SU-DHL-6 (cell line): ENCODE measurements at regions not wholly inside any gene's neighbourhood (a gene's known extent, or its start where the extent isn't known, plus 50 kb on each side); places are given as distances from the start of the nearest gene placed in this dataset.

ENCODE experiments used
- H2AFZ ChIP-seq: fragments of 200-600 bp; sonication (generic); 2 replicates; pipeline ENCODE4 v1.6.1; 2014; ENCODE audit warnings: low read depth, mild to moderate bottlenecking, moderate library complexity, mixed read lengths, antibody characterized with exemption, low read length; ENCODE audit not compliant: severe bottlenecking
- H3F3A ChIP-seq: fragments of 200-600 bp; shearing (Covaris generic); 2 replicates; pipeline ENCODE4 v1.6.0; 2016; ENCODE audit warnings: antibody characterized with exemption, mild to moderate bottlenecking; ENCODE audit not compliant: insufficient read depth
- H3K27ac ChIP-seq: fragments of 200-600 bp; sonication (generic); 2 replicates; pipeline ENCODE4 v1.5.1; 2016; ENCODE audit warnings: low read depth, mild to moderate bottlenecking, low read length, moderate library complexity, mixed read lengths
- H3K27me3 ChIP-seq: fragments of 200-600 bp; sonication (generic), shearing (Covaris generic); 2 replicates; pipeline ENCODE4 v1.6.0; 2014; ENCODE audit warnings: mild to moderate bottlenecking, low read length
- H3K36me3 ChIP-seq: fragments of 200-600 bp; sonication (generic); 2 replicates; pipeline ENCODE4 v1.6.1; 2014; ENCODE audit warnings: mild to moderate bottlenecking, low read length, mixed read lengths
- H3K4me2 ChIP-seq: fragments of 300-600, 200-600 bp; shearing (Covaris generic), sonication (generic); 2 replicates; pipeline ENCODE4 v1.6.0; 2014; ENCODE audit warnings: low read length, low read depth, mild to moderate bottlenecking; ENCODE audit not compliant: poor library complexity, severe bottlenecking
- H3K4me3 ChIP-seq: fragments of 200-600 bp; sonication (generic); 2 replicates; pipeline ENCODE4 v1.5.1; 2014; ENCODE audit warnings: antibody characterized with exemption, low read length, mild to moderate bottlenecking, mixed read lengths; ENCODE audit not compliant: insufficient read depth, poor library complexity, severe bottlenecking
- H3K79me2 ChIP-seq: fragments of 200-600 bp; sonication (generic); 2 replicates; pipeline ENCODE4 v1.6.1; 2014; ENCODE audit warnings: mild to moderate bottlenecking, low read length, moderate library complexity; ENCODE audit not compliant: insufficient read depth
- H3K9ac ChIP-seq: fragments of 200-600 bp; sonication (generic); 2 replicates; pipeline ENCODE4 v1.7.0; 2014; ENCODE audit warnings: mild to moderate bottlenecking, low read length
- H3K9me2 ChIP-seq: fragments of 200-600 bp; sonication (generic); replicated peaks from 2 replicates; pipeline ENCODE4 v1.6.1; 2014; ENCODE audit warnings: low read length; ENCODE audit not compliant: insufficient read depth
- H3K9me3 ChIP-seq: fragments of 200-600 bp; sonication (generic); 2 replicates; pipeline ENCODE4 v1.6.1; 2014; ENCODE audit warnings: low read length, mixed read lengths; ENCODE audit not compliant: insufficient read depth
- H4K20me1 ChIP-seq: fragments of 200-600 bp; sonication (generic); 2 replicates; pipeline ENCODE4 v1.6.1; 2014; ENCODE audit warnings: low read depth, mild to moderate bottlenecking, antibody characterized with exemption, low read length, moderate library complexity, mixed read lengths
- EZH2phosphoT487 ChIP-seq: fragments of 200-600 bp; sonication (generic), shearing (Covaris generic); conservative IDR thresholded peaks from 2 replicates; pipeline ENCODE4 v1.6.1; 2018; ENCODE audit warnings: mild to moderate bottlenecking, antibody characterized with exemption, low read length, moderate library complexity, mixed read lengths
- TF ChIP-seq, protein P1 (sequence below): fragments of 200-600 bp; sonication (generic); IDR thresholded peaks from one replicate; pipeline ENCODE4 v1.5.1; 2017; ENCODE audit warnings: antibody characterized with exemption, mild to moderate bottlenecking, low read length, moderate library complexity; ENCODE audit not compliant: insufficient read depth, poor library complexity, severe bottlenecking

DNA sequence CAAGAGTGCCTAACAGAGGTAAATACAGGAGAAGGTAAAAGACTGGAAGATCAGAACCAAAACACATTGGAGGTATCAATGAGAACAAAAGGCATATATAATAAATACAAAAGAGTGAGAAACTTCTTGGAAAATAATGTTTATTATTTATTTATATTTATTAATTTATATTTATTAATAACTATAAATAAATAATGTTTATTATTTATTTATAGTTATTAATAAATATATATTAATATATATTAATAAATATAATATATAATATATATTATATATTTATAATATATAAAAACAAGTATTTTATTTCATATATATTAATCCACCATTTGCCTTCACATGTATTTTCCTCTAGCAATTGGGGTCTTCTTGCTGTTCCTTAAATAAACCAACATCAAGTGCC lies 391.9 kb downstream of the GPATCH2 start:
- no peak overlapping the region for H2AFZ ChIP-seq
- H3K36me3 ChIP-seq = no peaks in the 10 kb centered on the region
- no peak overlapping the region for H3K9ac ChIP-seq
- no peaks in the 10 kb centered on the region for H3K79me2 ChIP-seq
- no peaks in the 10 kb centered on the region for H3K27me3 ChIP-seq
- no peak for TF ChIP-seq EZH2phosphoT487
- TF ChIP-seq, protein P1, sequence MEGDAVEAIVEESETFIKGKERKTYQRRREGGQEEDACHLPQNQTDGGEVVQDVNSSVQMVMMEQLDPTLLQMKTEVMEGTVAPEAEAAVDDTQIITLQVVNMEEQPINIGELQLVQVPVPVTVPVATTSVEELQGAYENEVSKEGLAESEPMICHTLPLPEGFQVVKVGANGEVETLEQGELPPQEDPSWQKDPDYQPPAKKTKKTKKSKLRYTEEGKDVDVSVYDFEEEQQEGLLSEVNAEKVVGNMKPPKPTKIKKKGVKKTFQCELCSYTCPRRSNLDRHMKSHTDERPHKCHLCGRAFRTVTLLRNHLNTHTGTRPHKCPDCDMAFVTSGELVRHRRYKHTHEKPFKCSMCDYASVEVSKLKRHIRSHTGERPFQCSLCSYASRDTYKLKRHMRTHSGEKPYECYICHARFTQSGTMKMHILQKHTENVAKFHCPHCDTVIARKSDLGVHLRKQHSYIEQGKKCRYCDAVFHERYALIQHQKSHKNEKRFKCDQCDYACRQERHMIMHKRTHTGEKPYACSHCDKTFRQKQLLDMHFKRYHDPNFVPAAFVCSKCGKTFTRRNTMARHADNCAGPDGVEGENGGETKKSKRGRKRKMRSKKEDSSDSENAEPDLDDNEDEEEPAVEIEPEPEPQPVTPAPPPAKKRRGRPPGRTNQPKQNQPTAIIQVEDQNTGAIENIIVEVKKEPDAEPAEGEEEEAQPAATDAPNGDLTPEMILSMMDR = no peak
- no peak overlapping the region for H3K27ac ChIP-seq
- no peaks in the 10 kb centered on the region for H3K9me2 ChIP-seq
- H3K4me3 ChIP-seq = no peak overlapping the region
- no peaks in the 10 kb centered on the region for H3K9me3 ChIP-seq
- H3F3A ChIP-seq = no peaks in the 10 kb centered on the region
- no peak overlapping the region for H3K4me2 ChIP-seq
- H4K20me1 ChIP-seq = no peaks in the 10 kb centered on the region

GRCh38 chr1:217230412-217230811 lies 400.5 kb downstream of the GPATCH2 start:
- Histone ChIP-seq H2AFZ (no peak overlapping the region), H3K9me2 (no peaks in the 10 kb centered on the region), H3K4me3 (no peak overlapping the region), H3K79me2 (no peaks in the 10 kb centered on the region), H3K27me3 (no peaks in the 10 kb centered on the region), H3K9me3 (no peaks in the 10 kb centered on the region), H3K27ac (no peak overlapping the region), H3K36me3 (no peaks in the 10 kb centered on the region), H3K9ac (no peak overlapping the region), H3F3A (no peaks in the 10 kb centered on the region), H3K4me2 (no peak overlapping the region), H4K20me1 (no peaks in the 10 kb centered on the region)
- TF ChIP-seq, protein P1 = no peak
- no peak for TF ChIP-seq EZH2phosphoT487

DNA sequence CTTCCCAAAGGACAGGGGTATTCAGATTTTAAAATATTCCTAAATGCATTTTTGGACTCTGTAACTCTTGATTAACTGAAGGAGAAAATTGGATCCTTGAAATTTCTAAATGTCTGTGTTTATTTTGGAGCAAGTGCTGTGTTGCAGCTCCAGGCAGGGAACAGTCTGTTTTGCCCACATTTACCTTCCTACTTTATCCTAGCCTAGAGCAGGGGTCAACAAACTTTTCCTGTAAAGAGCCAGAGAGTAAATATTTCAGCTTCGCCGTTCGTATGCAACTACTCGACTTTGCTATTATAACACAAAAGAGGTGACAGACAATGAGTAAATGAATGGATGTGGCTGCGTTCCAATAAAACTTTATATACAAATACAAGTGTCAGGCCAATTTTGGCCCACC lies 402.2 kb downstream of the GPATCH2 start:
- Histone ChIP-seq H3F3A (no peaks in the 10 kb centered on the region), H3K79me2 (no peaks in the 10 kb centered on the region), H3K9me2 (no peaks in the 10 kb centered on the region), H3K27me3 (no peaks in the 10 kb centered on the region), H4K20me1 (no peaks in the 10 kb centered on the region), H3K9me3 (no peaks in the 10 kb centered on the region), H3K27ac (no peak overlapping the region), H3K9ac (no peak overlapping the region), H3K4me3 (no peak overlapping the region), H3K4me2 (no peak overlapping the region), H3K36me3 (no peaks in the 10 kb centered on the region), H2AFZ (no peak overlapping the region)
- TF ChIP-seq, protein P1 = no peak
- no peak for TF ChIP-seq EZH2phosphoT487

GRCh38 chr1:217224201-217224600 lies 406.7 kb downstream of the GPATCH2 start:
- TF ChIP-seq EZH2phosphoT487 = no peak
- TF ChIP-seq, protein P1 = no peak
- no peak overlapping the region for H3K4me2 ChIP-seq
- H3K9ac ChIP-seq = no peak overlapping the region
- no peak overlapping the region for H3K27ac ChIP-seq
- H3K36me3 ChIP-seq = no peaks in the 10 kb centered on the region
- no peak overlapping the region for H2AFZ ChIP-seq
- no peaks in the 10 kb centered on the region for H3F3A ChIP-seq
- no peak overlapping the region for H3K4me3 ChIP-seq
- H4K20me1 ChIP-seq = no peaks in the 10 kb centered on the region
- H3K79me2 ChIP-seq = no peaks in the 10 kb centered on the region
- H3K9me3 ChIP-seq = no peaks in the 10 kb centered on the region
- no peaks in the 10 kb centered on the region for H3K9me2 ChIP-seq
- H3K27me3 ChIP-seq = no peaks in the 10 kb centered on the region
